PC-9 (cell line): ENCODE measurements at regions not wholly inside any gene's neighbourhood (a gene's known extent, or its start where the extent isn't known, plus 50 kb on each side); places are given as distances from the start of the nearest gene placed in this dataset.

Experiments used
- EZH2 ChIP-seq: fragments of 200-600 bp; sonication (generic); IDR thresholded peaks from 2 replicates; pipeline ENCODE4 v1.8.0; 2017; ENCODE audit warnings: antibody characterized with exemption, low read depth
- TF ChIP-seq, protein P1 (sequence below): fragments of 200-600 bp; sonication (generic); conservative IDR thresholded peaks from 2 replicates; pipeline ENCODE4 v1.6.1; 2017; ENCODE audit warnings: mixed run types, antibody characterized with exemption, mild to moderate bottlenecking, moderate library complexity

DNA sequence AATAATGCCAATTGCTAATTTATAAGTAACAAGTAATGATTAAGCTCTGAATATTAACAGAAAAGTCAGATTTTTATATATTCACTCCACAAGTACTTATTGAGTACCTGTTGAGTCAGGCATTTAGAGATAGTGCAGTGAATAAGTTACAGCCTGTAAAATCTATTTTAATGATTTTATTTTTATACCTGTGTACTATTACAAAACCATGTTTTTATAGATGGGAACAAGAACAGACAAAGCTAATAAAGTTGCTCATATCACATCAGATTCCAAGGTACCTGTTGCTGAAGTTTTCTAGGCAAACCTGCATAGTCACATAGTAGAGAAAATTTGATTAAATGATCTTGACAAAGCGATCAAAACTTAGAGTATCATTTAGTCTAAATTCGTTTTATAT is 623.7 kb downstream of the EFNA5 start:
- TF ChIP-seq, protein P1, sequence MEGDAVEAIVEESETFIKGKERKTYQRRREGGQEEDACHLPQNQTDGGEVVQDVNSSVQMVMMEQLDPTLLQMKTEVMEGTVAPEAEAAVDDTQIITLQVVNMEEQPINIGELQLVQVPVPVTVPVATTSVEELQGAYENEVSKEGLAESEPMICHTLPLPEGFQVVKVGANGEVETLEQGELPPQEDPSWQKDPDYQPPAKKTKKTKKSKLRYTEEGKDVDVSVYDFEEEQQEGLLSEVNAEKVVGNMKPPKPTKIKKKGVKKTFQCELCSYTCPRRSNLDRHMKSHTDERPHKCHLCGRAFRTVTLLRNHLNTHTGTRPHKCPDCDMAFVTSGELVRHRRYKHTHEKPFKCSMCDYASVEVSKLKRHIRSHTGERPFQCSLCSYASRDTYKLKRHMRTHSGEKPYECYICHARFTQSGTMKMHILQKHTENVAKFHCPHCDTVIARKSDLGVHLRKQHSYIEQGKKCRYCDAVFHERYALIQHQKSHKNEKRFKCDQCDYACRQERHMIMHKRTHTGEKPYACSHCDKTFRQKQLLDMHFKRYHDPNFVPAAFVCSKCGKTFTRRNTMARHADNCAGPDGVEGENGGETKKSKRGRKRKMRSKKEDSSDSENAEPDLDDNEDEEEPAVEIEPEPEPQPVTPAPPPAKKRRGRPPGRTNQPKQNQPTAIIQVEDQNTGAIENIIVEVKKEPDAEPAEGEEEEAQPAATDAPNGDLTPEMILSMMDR: no peak
- no peak for TF ChIP-seq EZH2
